ENCODE measurements at regions not wholly inside any gene's neighbourhood (a gene's known extent, or its start where the extent isn't known, plus 50 kb on each side); places are given as distances from the start of the nearest gene placed in this dataset.

DNA sequence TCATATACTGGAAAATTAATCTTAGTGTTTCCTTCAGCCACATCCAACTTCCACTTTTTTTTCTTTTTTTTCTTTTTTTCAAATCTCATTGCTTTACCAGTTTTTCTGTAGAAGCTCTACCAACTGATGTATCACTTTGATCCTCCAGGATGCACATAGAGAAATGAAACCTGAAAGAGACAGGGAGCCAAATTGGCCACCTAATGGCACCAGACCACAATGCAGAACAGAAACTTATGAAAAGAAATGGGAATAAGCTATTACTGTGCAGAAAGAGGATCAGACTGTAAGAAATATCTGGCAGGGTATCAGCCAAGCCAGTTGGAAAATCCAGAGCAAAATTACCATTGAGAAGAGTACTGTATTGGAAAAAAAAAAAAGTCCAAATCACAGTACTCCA is 1514.2 kb downstream of the MRPL39 start:
- Histone ChIP-seq H3K27me3 (ENCODE audit: control insufficient read depth in 2 of 2, insufficient read depth in 2 of 2, low read length in 2 of 2) (no peaks in the 10 kb centered on the region), H3K36me3 (ENCODE audit: control insufficient read depth in 2 of 2, extremely low read depth in 1 of 2, insufficient read depth in 2 of 2, low read length in 2 of 2) (no peaks in the 10 kb centered on the region), H3K27ac (ENCODE audit: insufficient read depth, low read depth, low read length) (no peak overlapping the region), H3K79me2 (ENCODE audit: control insufficient read depth, insufficient read depth, low read length) (no peaks in the 10 kb centered on the region), H3K4me1 (ENCODE audit: control insufficient read depth, extremely low read depth, insufficient read depth, low read length) (no peaks in the 10 kb centered on the region), H2AFZ (ENCODE audit: low read depth, low read length) (no peak overlapping the region), H3K4me2 (ENCODE audit: insufficient read depth, low read length) (no peak overlapping the region), H3K9me1 (replicated peaks; ENCODE audit: control insufficient read depth, extremely low read depth, insufficient read depth, low read length) (no peaks in the 10 kb centered on the region), H3K9me3 (replicated peaks; ENCODE audit: control insufficient read depth, insufficient read depth, low read length) (no peaks in the 10 kb centered on the region), H3K4me3 (replicated peaks in 1 of 3; ENCODE audit: insufficient read depth in 1 of 3, low read depth in 1 of 3, low read length in 3 of 3) (no peak overlapping the region), H3K9ac (replicated peaks; ENCODE audit: extremely low read depth, insufficient read depth, low read length) (no peak overlapping the region), H4K20me1 (replicated peaks; ENCODE audit: control insufficient read depth, extremely low read depth, insufficient read depth, low read length) (no peaks in the 10 kb centered on the region)
- no peak for DNase-seq (ENCODE audit: low read depth, low spot score)
- ChIA-PET CTCF (no interaction called here), POLR2A (no interaction called here)
- intact Hi-C loops (cut with micrococcal nuclease), result no loop called here
- dilution Hi-C loops (cut with MboI; ENCODE audit: extremely low pct_ligation_motif_present, low sequenced_read_pairs), result no loop called here
- BruUV-seq (replicated peaks), result no TSS peak
- TF ChIP-seq FOS (IDR thresholded peaks at IDR 0.05; ENCODE audit: borderline replicate concordance, insufficient read depth, low read length) (no peak), POLR2A (IDR thresholded peaks at IDR 0.05; ENCODE audit: low read depth, low read length) (no peak), POLR2AphosphoS5 (IDR thresholded peaks at IDR 0.05; ENCODE audit: insufficient read depth, low read depth, low read length) (no peak), CTCF (IDR thresholded peaks at IDR 0.05; ENCODE audit: extremely low read depth in 1 of 2, insufficient read depth in 1 of 2, low read depth in 1 of 2, low read length in 2 of 2) (no peak), MYC (IDR thresholded peaks at IDR 0.05; ENCODE audit: low read depth, low read length) (no peak), EZH2 (IDR thresholded peaks at IDR 0.05; ENCODE audit: borderline replicate concordance, low read depth, low read length, severe bottlenecking) (no peak), JUN (IDR thresholded peaks at IDR 0.05; ENCODE audit: borderline replicate concordance, insufficient read depth, insufficient read length, low read depth) (no peak), GATA2 (IDR thresholded peaks at IDR 0.05; ENCODE audit: insufficient read depth, insufficient read length, low read depth, low read length) (no peak)
- TF ChIP-seq, protein P1, sequence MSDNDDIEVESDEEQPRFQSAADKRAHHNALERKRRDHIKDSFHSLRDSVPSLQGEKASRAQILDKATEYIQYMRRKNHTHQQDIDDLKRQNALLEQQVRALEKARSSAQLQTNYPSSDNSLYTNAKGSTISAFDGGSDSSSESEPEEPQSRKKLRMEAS (IDR thresholded peaks at IDR 0.05; ENCODE audit: insufficient read depth, insufficient read length), result no peak
- FAIRE-seq, result no peak

Measured in endothelial cell of umbilical vein (primary cell).